ENCODE measurements at regions not wholly inside any gene's neighbourhood (a gene's known extent, or its start where the extent isn't known, plus 50 kb on each side); places are given as distances from the start of the nearest gene placed in this dataset.

DNA sequence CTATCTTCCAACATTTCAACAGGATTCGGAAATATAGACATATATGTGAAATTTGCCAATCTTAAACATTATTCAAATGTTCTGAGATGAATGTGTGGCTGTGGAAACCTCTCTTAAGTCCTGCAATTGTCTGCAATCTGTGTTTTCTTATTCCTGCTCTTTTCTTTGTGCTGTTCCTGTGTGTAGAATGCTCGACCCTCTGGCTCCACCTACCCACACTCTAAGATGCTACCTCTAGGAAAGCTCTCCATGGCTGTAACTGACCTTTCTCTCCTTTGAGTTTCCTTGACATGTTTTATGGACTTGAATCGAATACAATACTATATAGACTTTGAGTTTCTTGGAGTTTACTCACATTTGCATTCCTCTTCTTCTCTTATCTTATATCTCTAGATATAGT lies 120.6 kb upstream of the ASTN2 start (continued):
- no peak for TF ChIP-seq KDM1A (IDR thresholded peaks at IDR 0.05; ENCODE audit: borderline replicate concordance, low read length)
- TF ChIP-seq EP300 (IDR thresholded peaks at IDR 0.05; ENCODE audit: borderline replicate concordance in 1 of 2, low read depth in 2 of 2, low read length in 2 of 2): no peak
- no peak for TF ChIP-seq CREB1 (IDR thresholded peaks at IDR 0.05)
- no peak for TF ChIP-seq HDAC2 (IDR thresholded peaks at IDR 0.05; ENCODE audit: borderline replicate concordance in 1 of 2, low read depth in 2 of 2, low read length in 2 of 2)
- no peak for TF ChIP-seq CEBPB (IDR thresholded peaks at IDR 0.05; ENCODE audit: low read depth, low read length)
- no peak for TF ChIP-seq BRCA1 (IDR thresholded peaks at IDR 0.05; ENCODE audit: low read depth, low read length)
